HepG2 (cell line): ENCODE measurements at regions not wholly inside any gene's neighbourhood (a gene's known extent, or its start where the extent isn't known, plus 50 kb on each side); places are given as distances from the start of the nearest gene placed in this dataset.
"Not testable (repeated sequence)": the region's sequence is repeated elsewhere in the genome, so short reads cannot be mapped to it uniquely, and the experiment has no call there.

ENCODE experiments used
- ATAC-seq: fragments of 200-7000 bp; cut with Tn5 transposase; 3 replicates; pipeline ENCODE4 v1.9.1; 2020; ENCODE audit warnings: mild to moderate bottlenecking, moderate library complexity
- BruUV-seq: library from RNA; stranded (reverse); fragments of 400-500 nt; replicated peaks from 2 replicates; lab custom pipeline; 2021; lab: Mats Ljungman, UMichigan
- CTCF ChIA-PET: fragments of 300-600 bp; formaldehyde crosslinking; extraction: SDS; loops from one replicate; lab custom pipeline; 2021; ENCODE audit warnings: low total read pairs, inconsistent platforms, low intra/inter-chr PET ratio; lab: Yijun Ruan, JAX
- POLR2A ChIA-PET: fragments of 350-600 bp; sonication (Branson Sonifier 250); formaldehyde crosslinking; loops from one replicate; lab custom pipeline; 2020; ENCODE audit warnings: antibody characterized with exemption, inconsistent platforms; lab: Yijun Ruan, JAX
- DNase-seq: peaks from one replicate; pipeline ENCODE4 v3.0.0-alpha.2; 2015; ENCODE audit warnings: low spot score
- FAIRE-seq: peaks from 3 replicates; lab custom pipeline; 2011; peaks lifted over from hg19 to GRCh38; lab: Jason Lieb, UNC
- H2AFZ ChIP-seq: one replicate; pipeline ENCODE4 v1.6.1; 2011; ENCODE audit warnings: low read length, inconsistent platforms
- H3K27ac ChIP-seq: fragments of 300-600 bp; 3 replicates; pipeline ENCODE4 v1.8.0; 2011; ENCODE audit warnings: mixed run types, mild to moderate bottlenecking, mixed read lengths, low read length, inconsistent platforms; ENCODE audit not compliant: insufficient read depth; ENCODE audit errors: extremely low read length
- H3K27me3 ChIP-seq, 2 experiments: fragments of 200-600 bp in 1 of 2; 2 replicates in 1 of 2; 3 replicates in 1 of 2; pipeline versions ENCODE4 v1.6.0 to v1.8.0; 2011; ENCODE audit warnings: low read length in 2 of 2, mild to moderate bottlenecking in 2 of 2, moderate library complexity in 2 of 2, inconsistent platforms in 1 of 2; ENCODE audit not compliant: insufficient read depth in 2 of 2, control insufficient read depth in 1 of 2
- H3K36me3 ChIP-seq, 2 experiments: fragments of 200-600 bp in 1 of 2; replicated peaks in 1 of 2; 2 replicates in 1 of 2; 3 replicates in 1 of 2; pipeline versions ENCODE4 v1.5.1 to v1.8.0; 2011; ENCODE audit warnings: low read length in 2 of 2, inconsistent platforms in 1 of 2; ENCODE audit not compliant: insufficient read depth in 2 of 2, control insufficient read depth in 1 of 2
- H3K4me1 ChIP-seq: 2 replicates; pipeline ENCODE4 v1.5.1; 2012; ENCODE audit warnings: low read length, inconsistent platforms; ENCODE audit not compliant: insufficient read depth
- H3K4me2 ChIP-seq: 2 replicates; pipeline ENCODE4 v1.6.0; 2011; ENCODE audit warnings: low read depth, low read length, inconsistent platforms
- H3K4me3 ChIP-seq, 3 experiments: fragments of 200-600 bp in 1 of 3; sonication (generic), shearing (Covaris generic) in 1 of 3; replicated peaks in 1 of 3; 2 replicates each; pipeline ENCODE4 v1.5.1; 2011 to 2016; ENCODE audit warnings: low read length in 3 of 3, inconsistent platforms in 2 of 3, low read depth in 2 of 3, mild to moderate bottlenecking in 2 of 3, control low read depth in 1 of 3, mixed read lengths in 1 of 3; ENCODE audit not compliant: insufficient read depth in 1 of 3
- H3K79me2 ChIP-seq: one replicate; pipeline ENCODE4 v1.6.1; 2011; ENCODE audit warnings: low read length, inconsistent platforms; ENCODE audit not compliant: insufficient read depth
- H3K9ac ChIP-seq: 2 replicates; pipeline ENCODE4 v1.6.0; 2011; ENCODE audit warnings: mild to moderate bottlenecking, low read depth, low read length, inconsistent platforms; ENCODE audit not compliant: insufficient read depth
- H3K9me3 ChIP-seq: 2 replicates; pipeline ENCODE4 v1.5.1; 2012; ENCODE audit warnings: mild to moderate bottlenecking, low read length
- H4K20me1 ChIP-seq: 2 replicates; pipeline ENCODE4 v1.6.0; 2011; ENCODE audit warnings: inconsistent platforms, mild to moderate bottlenecking, low read length, moderate library complexity; ENCODE audit not compliant: insufficient read depth
- FOXK2 ChIP-seq: fragments of 450-650 bp; IDR thresholded peaks from 2 replicates; pipeline ENCODE4 v1.6.1; 2016
- MZF1 ChIP-seq: sonication (generic); formaldehyde crosslinking; IDR thresholded peaks from 2 replicates; pipeline ENCODE4 v1.8.1; 2023; ENCODE audit warnings: mild to moderate bottlenecking, missing genetic modification reagents, borderline replicate concordance
- RFX5 ChIP-seq: IDR thresholded peaks from 2 replicates; pipeline ENCODE4 v1.6.1; 2011; ENCODE audit warnings: low read depth, low read length, improper control_type of control experiment
- ZMYM4 ChIP-seq: sonication (generic); formaldehyde crosslinking; IDR thresholded peaks from 2 replicates; pipeline ENCODE4 v1.8.1; 2023; ENCODE audit warnings: mild to moderate bottlenecking, missing genetic modification reagents
- ZNF432 ChIP-seq: sonication (generic); formaldehyde crosslinking; IDR thresholded peaks from 2 replicates; pipeline ENCODE4 v1.5.0; 2020; ENCODE audit warnings: missing genetic modification reagents, mild to moderate bottlenecking, borderline replicate concordance
- ZNF503 ChIP-seq: sonication (generic); formaldehyde crosslinking; IDR thresholded peaks from 2 replicates; pipeline ENCODE4 v1.4.0; 2020; ENCODE audit warnings: missing genetic modification reagents
- ZNF567 ChIP-seq: sonication (generic); formaldehyde crosslinking; IDR thresholded peaks from 2 replicates; pipeline ENCODE4 v1.8.1; 2023; ENCODE audit warnings: mild to moderate bottlenecking, missing genetic modification reagents, borderline replicate concordance
- ZNF605 ChIP-seq: sonication (generic); formaldehyde crosslinking; IDR thresholded peaks from 2 replicates; pipeline ENCODE4 v1.8.0; 2022; ENCODE audit warnings: mild to moderate bottlenecking, missing genetic modification reagents
- ZNF629 ChIP-seq: sonication (generic); formaldehyde crosslinking; conservative IDR thresholded peaks from 2 replicates; pipeline ENCODE4 v1.5.0; 2020; ENCODE audit warnings: missing genetic modification reagents
- ZNF770 ChIP-seq: sonication (generic); formaldehyde crosslinking; IDR thresholded peaks from 2 replicates; pipeline ENCODE4 v1.5.0; 2020; ENCODE audit warnings: mild to moderate bottlenecking, missing genetic modification reagents
- WGBS: methylation state at CpG from one replicate; pipeline ENCODE4 v1.1.6; 2017; ENCODE audit warnings: low lambda C conversion rate; 5-methylcytosine and 5-hydroxymethylcytosine counted together
- in situ Hi-C: cut with HindIII; loops from 2 replicates; pipeline ENCODE4 v1.10.0; 2017; ENCODE audit warnings: low pct_unique_long_range_greater_than_20kb; ENCODE audit not compliant: extremely low pct_ligation_motif_present
- intact Hi-C: fragments of 100-400 bp; cut with micrococcal nuclease; formaldehyde crosslinking; loops from one replicate; pipeline ENCODE4 v1.10.0; 2022; ENCODE audit not compliant: unreplicated experiment
- TF ChIP-seq, protein P1 (sequence below): sonication (generic); formaldehyde crosslinking; IDR thresholded peaks from 2 replicates; pipeline ENCODE4 v1.4.0; 2020; ENCODE audit warnings: missing genetic modification reagents, mild to moderate bottlenecking, borderline replicate concordance

- TF ChIP-seq ZNF503 (CRISPR knock-in tag): no peak
- no peak for TF ChIP-seq ZNF605
- no peak for TF ChIP-seq ZMYM4 (CRISPR knock-in tag)
Measured at GRCh38 chr5:40346901-40347300, 332.8 kb upstream of the PTGER4 start (continued).

GRCh38 chr5:40338434-40338833 is 341.3 kb upstream of the PTGER4 start:
- 7% methylated on average over 3 of the region's 3 CpGs for whole genome bisulfite sequencing
- H3K4me1 ChIP-seq, H3K4me2 ChIP-seq, DNase-seq, H3K27me3 ChIP-seq, H3K9me3 ChIP-seq, H4K20me1 ChIP-seq, H3K36me3 ChIP-seq, POLR2A ChIA-PET, CTCF ChIA-PET, FAIRE-seq, H2AFZ ChIP-seq, ATAC-seq, in situ Hi-C loops, BruUV-seq, intact Hi-C loops, H3K27ac ChIP-seq, H3K4me3 ChIP-seq, H3K9ac ChIP-seq, H3K79me2 ChIP-seq: not testable (repeated sequence)

DNA sequence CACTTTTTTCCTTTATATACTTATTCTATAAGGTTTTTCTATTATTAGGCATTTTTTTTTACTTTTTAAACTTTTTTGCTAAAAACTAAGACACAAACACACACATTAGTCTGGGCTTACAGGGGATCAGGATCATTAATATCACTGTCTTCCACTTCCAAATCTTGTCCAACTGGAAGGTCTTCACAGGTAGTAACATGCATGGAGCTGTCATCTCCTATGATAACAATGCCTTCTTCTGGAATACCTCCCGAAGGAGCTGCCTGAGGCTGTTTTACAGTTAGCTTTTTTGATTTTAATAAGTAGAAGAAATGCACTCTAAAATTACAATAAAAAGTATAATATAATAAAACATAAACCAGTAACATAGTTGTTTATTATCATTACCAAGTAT is 345.5 kb upstream of the PTGER4 start:
- Histone ChIP-seq H3K4me3 (no peak overlapping the region), H3K36me3 (no peaks in the 10 kb centered on the region), H3K27ac (no peak overlapping the region), H3K4me2 (no peak overlapping the region), H4K20me1 (no peaks in the 10 kb centered on the region), H3K79me2 (no peaks in the 10 kb centered on the region), H2AFZ (no peak overlapping the region), H3K9ac (no peak overlapping the region), H3K27me3 (no peaks in the 10 kb centered on the region; a peak in 1 of 5 replicates), H3K9me3 (no peaks in the 10 kb centered on the region), H3K4me1 (no peaks in the 10 kb centered on the region)
- ATAC-seq (no peak), FAIRE-seq (no peak), DNase-seq (no peak)
- BruUV-seq: no TSS peak
- in situ Hi-C loops (no loop called here), intact Hi-C loops (no loop called here)
- WGBS: 0% methylated on average over 1 of the region's 1 CpG
- CTCF ChIA-PET: no interaction called here
- POLR2A ChIA-PET: no interaction called here
- TF ChIP-seq MZF1: no peak
- no peak for TF ChIP-seq ZNF567 (CRISPR knock-in tag)
- TF ChIP-seq ZNF629 (CRISPR knock-in tag): no peak
- TF ChIP-seq FOXK2: no peak
- no peak for TF ChIP-seq ZNF770
- TF ChIP-seq, protein P1, sequence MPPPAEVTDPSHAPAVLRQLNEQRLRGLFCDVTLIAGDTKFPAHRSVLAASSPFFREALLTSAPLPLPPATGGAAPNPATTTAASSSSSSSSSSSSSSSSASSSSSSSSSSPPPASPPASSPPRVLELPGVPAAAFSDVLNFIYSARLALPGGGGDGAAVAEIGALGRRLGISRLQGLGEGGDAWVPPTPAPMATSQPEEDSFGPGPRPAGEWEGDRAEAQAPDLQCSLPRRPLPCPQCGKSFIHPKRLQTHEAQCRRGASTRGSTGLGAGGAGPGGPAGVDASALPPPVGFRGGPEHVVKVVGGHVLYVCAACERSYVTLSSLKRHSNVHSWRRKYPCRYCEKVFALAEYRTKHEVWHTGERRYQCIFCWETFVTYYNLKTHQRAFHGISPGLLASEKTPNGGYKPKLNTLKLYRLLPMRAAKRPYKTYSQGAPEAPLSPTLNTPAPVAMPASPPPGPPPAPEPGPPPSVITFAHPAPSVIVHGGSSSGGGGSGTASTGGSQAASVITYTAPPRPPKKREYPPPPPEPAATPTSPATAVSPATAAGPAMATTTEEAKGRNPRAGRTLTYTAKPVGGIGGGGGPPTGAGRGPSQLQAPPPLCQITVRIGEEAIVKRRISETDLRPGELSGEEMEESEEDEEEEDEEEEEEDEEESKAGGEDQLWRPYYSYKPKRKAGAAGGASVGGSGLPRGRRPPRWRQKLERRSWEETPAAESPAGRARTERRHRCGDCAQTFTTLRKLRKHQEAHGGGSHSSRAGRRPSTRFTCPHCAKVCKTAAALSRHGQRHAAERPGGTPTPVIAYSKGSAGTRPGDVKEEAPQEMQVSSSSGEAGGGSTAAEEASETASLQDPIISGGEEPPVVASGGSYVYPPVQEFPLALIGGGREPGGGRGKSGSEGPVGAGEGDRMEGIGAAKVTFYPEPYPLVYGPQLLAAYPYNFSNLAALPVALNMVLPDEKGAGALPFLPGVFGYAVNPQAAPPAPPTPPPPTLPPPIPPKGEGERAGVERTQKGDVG (CRISPR knock-in tag): no peak
- no peak for TF ChIP-seq RFX5
- no peak for TF ChIP-seq ZNF432 (CRISPR knock-in tag)
